Astrocyte of the cerebellum (primary cell): ENCODE measurements at regions not wholly inside any gene's neighbourhood (a gene's known extent, or its start where the extent isn't known, plus 50 kb on each side); places are given as distances from the start of the nearest gene placed in this dataset.

Experiments
- DNase-seq: peaks from one replicate; pipeline ENCODE4 v3.0.0-alpha.2; 2011; ENCODE audit warnings: low read depth
- H3K4me3 ChIP-seq: 2 replicates; pipeline ENCODE4 v1.5.1; 2011; ENCODE audit warnings: mild to moderate bottlenecking, low read depth, low read length, moderate library complexity
- in situ Hi-C: cut with HindIII; loops from 2 replicates; pipeline ENCODE4 v1.10.0; 2017; ENCODE audit warnings: low sequenced_read_pairs
- TF ChIP-seq, protein P1 (sequence below): IDR thresholded peaks from 2 replicates; pipeline ENCODE4 v1.5.1; 2012; ENCODE audit warnings: low read length, low read depth, moderate library complexity, mild to moderate bottlenecking; ENCODE audit errors: missing control alignments

DNA sequence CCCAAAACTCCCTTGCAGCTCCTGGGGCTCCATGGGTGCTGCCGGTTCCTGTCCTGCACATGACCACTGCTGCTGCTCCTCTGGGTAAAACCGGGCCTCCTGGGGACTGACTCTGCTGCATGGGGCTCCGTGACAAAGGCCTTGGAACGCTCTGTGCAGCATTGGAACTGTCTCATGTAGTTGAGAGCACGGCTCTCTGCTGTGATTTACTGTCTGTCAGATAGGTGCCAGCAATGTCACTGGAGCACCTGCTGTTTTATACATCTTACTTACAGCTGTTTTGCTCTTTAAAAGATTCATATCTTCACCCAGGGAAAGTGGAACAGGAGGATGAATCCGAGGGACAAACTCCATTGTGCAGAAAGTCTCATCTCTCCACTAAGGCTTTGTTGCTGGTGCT, 138.1 kb downstream of the YIPF5 start:
- DNase-seq: no peak
- no peak overlapping the region for H3K4me3 ChIP-seq
- TF ChIP-seq, protein P1, sequence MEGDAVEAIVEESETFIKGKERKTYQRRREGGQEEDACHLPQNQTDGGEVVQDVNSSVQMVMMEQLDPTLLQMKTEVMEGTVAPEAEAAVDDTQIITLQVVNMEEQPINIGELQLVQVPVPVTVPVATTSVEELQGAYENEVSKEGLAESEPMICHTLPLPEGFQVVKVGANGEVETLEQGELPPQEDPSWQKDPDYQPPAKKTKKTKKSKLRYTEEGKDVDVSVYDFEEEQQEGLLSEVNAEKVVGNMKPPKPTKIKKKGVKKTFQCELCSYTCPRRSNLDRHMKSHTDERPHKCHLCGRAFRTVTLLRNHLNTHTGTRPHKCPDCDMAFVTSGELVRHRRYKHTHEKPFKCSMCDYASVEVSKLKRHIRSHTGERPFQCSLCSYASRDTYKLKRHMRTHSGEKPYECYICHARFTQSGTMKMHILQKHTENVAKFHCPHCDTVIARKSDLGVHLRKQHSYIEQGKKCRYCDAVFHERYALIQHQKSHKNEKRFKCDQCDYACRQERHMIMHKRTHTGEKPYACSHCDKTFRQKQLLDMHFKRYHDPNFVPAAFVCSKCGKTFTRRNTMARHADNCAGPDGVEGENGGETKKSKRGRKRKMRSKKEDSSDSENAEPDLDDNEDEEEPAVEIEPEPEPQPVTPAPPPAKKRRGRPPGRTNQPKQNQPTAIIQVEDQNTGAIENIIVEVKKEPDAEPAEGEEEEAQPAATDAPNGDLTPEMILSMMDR: no peak
- in situ Hi-C loops: no loop called here

DNA sequence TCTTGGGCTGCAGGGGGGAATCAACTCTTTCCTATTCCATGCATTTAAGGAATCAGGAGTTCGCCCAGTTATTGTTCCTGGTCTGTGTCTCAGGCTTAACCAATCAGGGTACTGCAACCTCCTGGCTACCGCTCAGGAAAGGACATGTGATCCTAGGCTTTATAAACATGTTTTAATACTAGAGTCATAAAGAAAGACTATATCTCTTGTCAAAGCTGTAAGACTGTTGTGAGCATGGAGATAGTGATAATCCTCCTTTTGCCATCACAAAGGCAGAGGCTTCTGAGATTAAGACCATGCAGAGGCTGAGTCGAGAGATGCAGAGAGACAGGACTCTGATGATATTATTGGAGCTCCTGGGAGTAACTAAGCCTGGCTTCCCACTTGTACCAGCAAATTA, 137.0 kb downstream of the YIPF5 start:
- in situ Hi-C loops: no loop called here
- TF ChIP-seq, protein P1: no peak
- no peak overlapping the region for H3K4me3 ChIP-seq
- no peak for DNase-seq

DNA sequence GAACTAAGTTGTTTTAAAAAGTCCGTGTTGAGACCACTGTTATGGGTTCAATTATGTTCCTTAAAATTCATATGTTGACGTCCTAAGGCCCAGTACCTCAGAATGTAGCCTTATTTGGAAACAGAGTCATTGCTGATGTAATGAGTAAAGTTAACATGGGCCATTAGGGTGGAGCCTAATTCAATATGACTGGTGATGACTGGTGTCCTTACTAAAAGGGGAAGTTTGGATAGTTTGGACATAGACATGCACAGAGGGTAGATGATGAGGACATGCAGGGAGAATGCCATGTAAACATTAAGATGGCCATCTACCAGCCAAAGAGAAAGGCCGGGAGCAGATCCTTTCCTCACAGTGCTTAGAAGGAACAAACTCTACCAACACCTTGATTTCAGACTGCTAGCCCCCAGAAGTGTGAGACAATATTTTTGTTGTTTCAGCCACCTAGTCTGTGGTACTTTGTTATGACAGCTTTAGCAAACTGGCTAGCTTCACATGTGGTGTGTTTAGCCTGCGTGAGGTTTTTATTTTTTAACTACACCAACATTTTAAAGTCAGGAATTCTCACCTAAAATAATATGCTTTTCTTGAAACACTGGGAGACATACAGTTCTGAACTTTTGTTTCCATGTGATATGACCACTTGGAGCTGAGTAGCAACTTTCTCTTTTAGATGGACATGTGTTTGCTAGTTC, 135.3 kb downstream of the YIPF5 start:
- TF ChIP-seq, protein P1: no peak
- DNase-seq: no peak
- in situ Hi-C loops: no loop called here
- H3K4me3 ChIP-seq: no peak overlapping the region

DNA sequence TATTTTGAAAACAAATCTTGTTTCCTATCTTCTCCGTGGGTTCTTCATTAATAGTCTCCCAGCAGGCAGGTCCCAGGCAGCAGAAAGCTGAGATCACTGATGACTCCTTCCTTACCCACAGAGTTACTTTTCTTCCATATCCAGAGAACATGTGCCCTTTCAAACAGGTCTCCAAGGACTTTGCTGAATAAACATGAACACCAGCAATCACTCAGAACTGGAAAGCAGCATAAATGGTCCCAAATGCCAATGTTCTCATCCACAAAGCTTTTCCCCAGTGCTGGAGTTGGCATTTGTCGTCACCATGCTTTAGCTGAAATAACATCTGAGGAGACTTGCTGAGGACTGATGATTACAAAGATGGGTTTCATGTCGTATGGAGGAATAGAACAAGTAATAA, 134.0 kb downstream of the YIPF5 start:
- H3K4me3 ChIP-seq: no peak overlapping the region
- no peak for DNase-seq
- TF ChIP-seq, protein P1: no peak
- in situ Hi-C loops: no loop called here

DNA sequence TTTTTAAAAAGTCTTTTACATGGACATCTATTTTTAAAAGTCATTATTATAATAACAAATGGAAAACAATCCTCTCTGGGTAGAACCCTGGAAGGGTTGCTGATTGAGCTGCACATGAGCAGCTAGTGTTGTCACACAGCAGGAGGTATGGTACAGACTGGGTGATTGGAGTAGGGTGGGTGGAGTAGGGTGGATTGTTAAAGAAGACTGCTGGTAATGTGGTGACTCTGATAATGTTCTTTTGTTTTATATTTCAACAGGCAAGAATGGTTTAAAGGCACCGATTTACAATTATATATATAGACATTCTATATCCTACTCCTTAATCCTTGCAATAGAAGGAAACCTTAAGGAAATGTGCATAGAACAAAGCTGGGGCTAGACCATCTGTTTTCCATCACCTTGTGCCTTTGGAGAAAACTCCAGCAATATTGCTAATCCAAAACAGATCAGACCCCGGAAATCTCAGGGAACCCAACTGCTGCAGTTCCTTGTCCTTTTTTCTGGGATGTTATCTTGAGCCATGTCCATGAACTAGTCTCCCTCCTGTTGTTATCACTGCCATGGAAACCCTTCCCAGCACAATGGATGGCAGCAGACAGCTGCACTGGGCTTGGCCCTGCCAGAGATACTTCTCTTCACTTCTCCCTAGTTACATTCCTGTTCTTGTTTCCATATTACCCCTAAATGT, 129.7 kb downstream of the YIPF5 start:
- TF ChIP-seq, protein P1: no peak
- in situ Hi-C loops: no loop called here
- no peak for DNase-seq
- H3K4me3 ChIP-seq: no peak overlapping the region

DNA sequence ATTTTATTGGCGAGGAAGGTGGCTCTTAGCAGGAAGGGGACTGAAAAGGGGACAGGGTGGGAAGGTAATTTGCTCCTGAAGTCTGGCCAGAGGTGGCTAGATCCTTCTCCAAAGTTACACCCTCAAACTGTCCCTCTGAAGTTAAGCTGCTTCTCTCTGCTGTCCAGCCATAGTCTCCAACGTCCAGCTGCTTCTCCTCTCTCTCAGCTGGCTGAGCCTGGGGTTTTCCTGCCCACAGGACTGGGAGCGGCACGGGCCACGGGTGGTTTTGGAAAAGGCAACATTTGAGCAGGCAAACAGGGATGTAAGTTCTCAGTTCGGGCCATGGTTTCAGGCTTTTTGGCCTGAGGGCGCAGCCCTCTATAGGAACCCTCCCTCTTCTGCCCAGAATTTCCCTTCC, 128.3 kb downstream of the YIPF5 start:
- no peak for DNase-seq
- TF ChIP-seq, protein P1: no peak
- H3K4me3 ChIP-seq: no peak overlapping the region

More for the DNA sequence above, 128.3 kb downstream of the YIPF5 start:
- in situ Hi-C loops: no loop called here
